Mesendoderm (in vitro differentiated cells): ENCODE measurements at regions not wholly inside any gene's neighbourhood (a gene's known extent, or its start where the extent isn't known, plus 50 kb on each side); places are given as distances from the start of the nearest gene placed in this dataset.

Source experiments
- DNase-seq: peaks from one replicate; pipeline ENCODE4 v3.0.0; 2013
- H2AK5ac ChIP-seq: 2 replicates; pipeline ENCODE4 v1.6.1; 2013; ENCODE audit warnings: low read length, inconsistent platforms
- H2BK120ac ChIP-seq: 2 replicates; pipeline ENCODE4 v1.6.1; 2013; ENCODE audit warnings: low read depth, mild to moderate bottlenecking, low read length, moderate library complexity, mixed read lengths
- H2BK15ac ChIP-seq: replicated peaks from 2 replicates; pipeline ENCODE4 v1.6.1; 2013; ENCODE audit warnings: low read depth, mild to moderate bottlenecking, moderate library complexity
- H2BK5ac ChIP-seq: 2 replicates; pipeline ENCODE4 v1.6.1; 2013; ENCODE audit warnings: low read length, inconsistent platforms
- H3K18ac ChIP-seq: 2 replicates; pipeline ENCODE4 v1.6.1; 2013; ENCODE audit warnings: mild to moderate bottlenecking, low read length, mixed read lengths
- H3K23ac ChIP-seq: one replicate; pipeline ENCODE4 v1.6.1; 2013; ENCODE audit warnings: low read length
- H3K27ac ChIP-seq: 2 replicates; pipeline ENCODE4 v1.5.1; 2013; ENCODE audit warnings: low read depth, mild to moderate bottlenecking, inconsistent platforms, low read length, moderate library complexity
- H3K27me3 ChIP-seq: 2 replicates; pipeline ENCODE4 v1.6.1; 2013; ENCODE audit warnings: low read length, control low read depth, mild to moderate bottlenecking, inconsistent platforms; ENCODE audit not compliant: insufficient read depth, poor library complexity
- H3K36me3 ChIP-seq: 2 replicates; pipeline ENCODE4 v1.6.1; 2013; ENCODE audit warnings: low read length, inconsistent platforms; ENCODE audit not compliant: control insufficient read depth, insufficient read depth
- H3K4ac ChIP-seq: one replicate; pipeline ENCODE4 v1.6.1; 2013; ENCODE audit warnings: low read depth, mild to moderate bottlenecking, low read length, moderate library complexity
- H3K4me1 ChIP-seq: 2 replicates; pipeline ENCODE4 v1.6.1; 2013; ENCODE audit warnings: low read depth, low read length, inconsistent platforms; ENCODE audit not compliant: control insufficient read depth
- H3K4me2 ChIP-seq: 2 replicates; pipeline ENCODE4 v1.6.1; 2013; ENCODE audit warnings: low read length
- H3K4me3 ChIP-seq: 2 replicates; pipeline ENCODE4 v1.5.1; 2013; ENCODE audit warnings: mild to moderate bottlenecking, low read length
- H3K56ac ChIP-seq: one replicate; pipeline ENCODE4 v1.6.1; 2013; ENCODE audit warnings: low read length
- H3K79me1 ChIP-seq: 2 replicates; pipeline ENCODE4 v1.6.1; 2013; ENCODE audit warnings: low read length, inconsistent platforms
- H3K79me2 ChIP-seq: 2 replicates; pipeline ENCODE4 v1.6.1; 2013; ENCODE audit warnings: mild to moderate bottlenecking, low read length; ENCODE audit not compliant: control insufficient read depth, insufficient read depth
- H3K9ac ChIP-seq: 2 replicates; pipeline ENCODE4 v1.6.1; 2013; ENCODE audit warnings: low read length, inconsistent platforms
- H4K5ac ChIP-seq: one replicate; pipeline ENCODE4 v1.6.1; 2013; ENCODE audit warnings: low read length
- H4K8ac ChIP-seq: one replicate; pipeline ENCODE4 v1.6.1; 2013; ENCODE audit warnings: low read depth, mild to moderate bottlenecking, control low read depth, low read length, moderate library complexity
- WGBS: extraction: QIAGEN DNeasy Blood & Tissue Kit; methylation state at CpG from one replicate; pipeline ENCODE4 v1.1.7; 2013; ENCODE audit warnings: low lambda C conversion rate, missing lambda C conversion rate; ENCODE audit not compliant: insufficient coverage; ENCODE audit errors: extremely low coverage; 5-methylcytosine and 5-hydroxymethylcytosine counted together

- Histone ChIP-seq H3K23ac (no peak overlapping the region), H3K4me3 (no peak overlapping the region), H2BK5ac (no peak overlapping the region), H3K27ac (no peak overlapping the region), H3K4ac (no peak overlapping the region), H3K4me1 (no peaks in the 10 kb centered on the region), H3K79me2 (no peaks in the 10 kb centered on the region), H4K8ac (no peak overlapping the region), H3K79me1 (no peaks in the 10 kb centered on the region), H3K9ac (no peak overlapping the region), H3K56ac (no peak overlapping the region), H4K5ac (no peak overlapping the region), H3K18ac (no peak overlapping the region), H3K27me3 (no peaks in the 10 kb centered on the region), H2BK15ac (no peak overlapping the region), H2AK5ac (no peak overlapping the region), H2BK120ac (no peak overlapping the region), H3K36me3 (no peaks in the 10 kb centered on the region), H3K4me2 (no peak overlapping the region)
- WGBS = no CpG with 5 or more reads among the region's 3 CpGs
- DNase-seq = no peak
Observed at GRCh38 chr7:63087575-63088190, 911.0 kb upstream of the ZNF722 start.

- H3K79me2 ChIP-seq = no peaks in the 10 kb centered on the region
- DNase-seq = no peak
- H2AK5ac ChIP-seq = no peak overlapping the region
- no peak overlapping the region for H3K9ac ChIP-seq
- H3K18ac ChIP-seq = no peak overlapping the region
- WGBS = no CpG with 5 or more reads among the region's 7 CpGs
- no peaks in the 10 kb centered on the region for H3K36me3 ChIP-seq
- no peak overlapping the region for H3K23ac ChIP-seq
- no peak overlapping the region for H2BK15ac ChIP-seq
- no peak overlapping the region for H4K5ac ChIP-seq
- H2BK5ac ChIP-seq = no peak overlapping the region
- H3K4me1 ChIP-seq = no peaks in the 10 kb centered on the region
- no peaks in the 10 kb centered on the region for H3K79me1 ChIP-seq
- no peak overlapping the region for H3K4me3 ChIP-seq
- H2BK120ac ChIP-seq = no peak overlapping the region
- H4K8ac ChIP-seq = no peak overlapping the region
- H3K56ac ChIP-seq = no peak overlapping the region
- no peak overlapping the region for H3K4me2 ChIP-seq
- no peak overlapping the region for H3K27ac ChIP-seq
- no peak overlapping the region for H3K4ac ChIP-seq
- no peaks in the 10 kb centered on the region for H3K27me3 ChIP-seq
Observed at GRCh38 chr7:63092951-63093350, 905.7 kb upstream of the ZNF722 start.

GRCh38 chr7:63093481-63093880 lies 905.2 kb upstream of the ZNF722 start:
- no peak overlapping the region for H3K4me2 ChIP-seq
- H2AK5ac ChIP-seq = no peak overlapping the region
- no peak overlapping the region for H3K4ac ChIP-seq
- H2BK5ac ChIP-seq = no peak overlapping the region
- H4K8ac ChIP-seq = no peak overlapping the region
- H2BK15ac ChIP-seq = no peak overlapping the region
- no peak overlapping the region for H2BK120ac ChIP-seq
- no peak overlapping the region for H3K18ac ChIP-seq
- no peaks in the 10 kb centered on the region for H3K79me1 ChIP-seq
- no peak overlapping the region for H3K23ac ChIP-seq
- no peak overlapping the region for H3K56ac ChIP-seq
- no peak for DNase-seq
- H3K36me3 ChIP-seq = no peaks in the 10 kb centered on the region
- no peaks in the 10 kb centered on the region for H3K4me1 ChIP-seq
- no peaks in the 10 kb centered on the region for H3K27me3 ChIP-seq
- no peak overlapping the region for H4K5ac ChIP-seq
- no peak overlapping the region for H3K4me3 ChIP-seq
- no peak overlapping the region for H3K9ac ChIP-seq
- no peaks in the 10 kb centered on the region for H3K79me2 ChIP-seq
- no peak overlapping the region for H3K27ac ChIP-seq
- WGBS = no CpG with 5 or more reads among the region's 1 CpG

GRCh38 chr7:63096141-63096540 lies 902.5 kb upstream of the ZNF722 start:
- Histone ChIP-seq H2BK5ac (no peak overlapping the region), H2BK120ac (no peak overlapping the region), H3K9ac (no peak overlapping the region), H2BK15ac (no peak overlapping the region), H3K4me1 (no peaks in the 10 kb centered on the region), H3K79me1 (no peaks in the 10 kb centered on the region), H3K4ac (no peak overlapping the region), H3K18ac (no peak overlapping the region), H3K27me3 (no peaks in the 10 kb centered on the region), H3K4me3 (no peak overlapping the region), H4K8ac (no peak overlapping the region), H2AK5ac (no peak overlapping the region), H3K23ac (no peak overlapping the region), H3K56ac (no peak overlapping the region), H3K4me2 (no peak overlapping the region), H3K36me3 (no peaks in the 10 kb centered on the region), H3K27ac (no peak overlapping the region), H4K5ac (no peak overlapping the region), H3K79me2 (no peaks in the 10 kb centered on the region)
- WGBS = no CpG with 5 or more reads among the region's 3 CpGs
- no peak for DNase-seq

- no peak overlapping the region for H4K5ac ChIP-seq
- no peak overlapping the region for H3K23ac ChIP-seq
- H3K4me1 ChIP-seq = no peaks in the 10 kb centered on the region
- no peak for DNase-seq
- H2AK5ac ChIP-seq = no peak overlapping the region
- H2BK5ac ChIP-seq = no peak overlapping the region
- no peaks in the 10 kb centered on the region for H3K36me3 ChIP-seq
- no peaks in the 10 kb centered on the region for H3K27me3 ChIP-seq
- no CpG with 5 or more reads among the region's 4 CpGs for WGBS
- no peak overlapping the region for H3K4me2 ChIP-seq
- H4K8ac ChIP-seq = no peak overlapping the region
- no peak overlapping the region for H3K27ac ChIP-seq
- H3K79me2 ChIP-seq = no peaks in the 10 kb centered on the region
- no peak overlapping the region for H2BK120ac ChIP-seq
- H3K79me1 ChIP-seq = no peaks in the 10 kb centered on the region
- no peak overlapping the region for H3K4me3 ChIP-seq
- no peak overlapping the region for H2BK15ac ChIP-seq
- H3K4ac ChIP-seq = no peak overlapping the region
- H3K9ac ChIP-seq = no peak overlapping the region
- H3K56ac ChIP-seq = no peak overlapping the region
- H3K18ac ChIP-seq = no peak overlapping the region
Observed at GRCh38 chr7:63104666-63105065, 894.0 kb upstream of the ZNF722 start.

GRCh38 chr7:63105978-63106377 lies 892.7 kb upstream of the ZNF722 start:
- no peak overlapping the region for H3K4ac ChIP-seq
- no peak overlapping the region for H3K4me2 ChIP-seq
- no CpG with 5 or more reads among the region's 4 CpGs for WGBS

More at GRCh38 chr7:63105978-63106377, 892.7 kb upstream of the ZNF722 start:
- no peak overlapping the region for H3K27ac ChIP-seq
- H2AK5ac ChIP-seq = no peak overlapping the region
- H3K23ac ChIP-seq = no peak overlapping the region
- H3K4me3 ChIP-seq = no peak overlapping the region
- H3K18ac ChIP-seq = no peak overlapping the region
- H3K79me1 ChIP-seq = no peaks in the 10 kb centered on the region
- H3K4me1 ChIP-seq = no peaks in the 10 kb centered on the region
- H3K9ac ChIP-seq = no peak overlapping the region
- no peak overlapping the region for H4K5ac ChIP-seq
- no peak overlapping the region for H3K56ac ChIP-seq
- no peaks in the 10 kb centered on the region for H3K79me2 ChIP-seq
- H2BK5ac ChIP-seq = no peak overlapping the region
- no peak overlapping the region for H2BK120ac ChIP-seq
- H4K8ac ChIP-seq = no peak overlapping the region
- no peak for DNase-seq
- no peaks in the 10 kb centered on the region for H3K36me3 ChIP-seq
- H2BK15ac ChIP-seq = no peak overlapping the region
- H3K27me3 ChIP-seq = no peaks in the 10 kb centered on the region
